GM12878 (cell line): ENCODE measurements at regions not wholly inside any gene's neighbourhood (a gene's known extent, or its start where the extent isn't known, plus 50 kb on each side); places are given as distances from the start of the nearest gene placed in this dataset.

Experiments
- ATAC-seq: fragments of 200-7000 bp; cut with Tn5 transposase; 3 replicates; pipeline ENCODE4 v1.9.1; 2020; ENCODE audit warnings: mild to moderate bottlenecking, moderate library complexity
- BruUV-seq: library from RNA; stranded (reverse); fragments of 400-500 nt; replicated peaks from 2 replicates; lab custom pipeline; 2021; lab: Mats Ljungman, UMichigan
- CTCF ChIA-PET: fragments of 300-600 bp; sonication (Branson Sonifier 250); formaldehyde crosslinking; extraction: SDS; loops from one replicate; lab custom pipeline; 2021; ENCODE audit warnings: inconsistent platforms; lab: Yijun Ruan, JAX
- POLR2A ChIA-PET: fragments of 350-600 bp; formaldehyde crosslinking; extraction: SDS; loops from one replicate; lab custom pipeline; 2021; ENCODE audit warnings: inconsistent platforms; lab: Charles Lee
- RAD21 ChIA-PET: fragments of 300-600 bp; sonication (Branson Sonifier 250); formaldehyde crosslinking; loops from one replicate; lab custom pipeline; 2023; ENCODE audit warnings: antibody characterized with exemption; ENCODE audit not compliant: unreplicated experiment; lab: Charles Lee
- SMC1A ChIA-PET: fragments of 300-600 bp; sonication (Branson Sonifier 250); formaldehyde crosslinking; loops from one replicate; lab custom pipeline; 2023; ENCODE audit not compliant: unreplicated experiment, uncharacterized antibody; lab: Charles Lee
- DNase-seq: peaks from one replicate; pipeline ENCODE4 v3.0.0-alpha.2; 2011; ENCODE audit warnings: low read depth, low spot score
- FAIRE-seq: peaks from 3 replicates; lab custom pipeline; 2011; peaks lifted over from hg19 to GRCh38; lab: Jason Lieb, UNC
- H2AFZ ChIP-seq: 2 replicates; pipeline ENCODE4 v1.6.0; 2011; ENCODE audit warnings: low read depth, low read length, control low read depth; ENCODE audit not compliant: control insufficient read depth
- H3K27ac ChIP-seq: 2 replicates; pipeline ENCODE4 v1.5.1; 2011; ENCODE audit warnings: control low read depth; ENCODE audit not compliant: control insufficient read depth, insufficient read depth
- H3K27me3 ChIP-seq, 2 experiments: replicated peaks in 1 of 2; 2 replicates each; pipeline versions ENCODE4 v1.6.0 to v1.6.1; 2011; ENCODE audit warnings: low read length in 1 of 2; ENCODE audit not compliant: control insufficient read depth in 2 of 2, insufficient read depth in 2 of 2
- H3K36me3 ChIP-seq, 2 experiments: 2 replicates each; pipeline ENCODE4 v1.5.1; 2011; ENCODE audit warnings: low read length in 1 of 2; ENCODE audit not compliant: control insufficient read depth in 2 of 2, insufficient read depth in 2 of 2
- H3K4me1 ChIP-seq: 2 replicates; pipeline ENCODE4 v1.6.1; 2011; ENCODE audit warnings: mild to moderate bottlenecking, low read length, moderate library complexity, mixed read lengths; ENCODE audit not compliant: control insufficient read depth, insufficient read depth
- H3K4me2 ChIP-seq: 2 replicates; pipeline ENCODE4 v1.6.0; 2011; ENCODE audit warnings: control low read depth; ENCODE audit not compliant: control insufficient read depth, insufficient read depth
- H3K4me3 ChIP-seq: fragments of 200-600 bp; sonication (generic); 2 replicates; pipeline ENCODE4 v1.5.1; 2016
- H3K79me2 ChIP-seq: 2 replicates; pipeline ENCODE4 v1.6.0; 2011; ENCODE audit warnings: low read length; ENCODE audit not compliant: control insufficient read depth, insufficient read depth
- H3K9ac ChIP-seq: 2 replicates; pipeline ENCODE4 v1.8.0; 2011; ENCODE audit warnings: low read length, control low read depth, mixed read lengths; ENCODE audit not compliant: control insufficient read depth, insufficient read depth
- H3K9me3 ChIP-seq: replicated peaks from 3 replicates; pipeline ENCODE4 v1.5.1; 2011; ENCODE audit warnings: mild to moderate bottlenecking, low read length; ENCODE audit not compliant: control insufficient read depth, insufficient read depth
- H4K20me1 ChIP-seq: 2 replicates; pipeline ENCODE4 v1.6.0; 2011; ENCODE audit not compliant: control insufficient read depth, insufficient read depth
- ESRRA ChIP-seq: IDR thresholded peaks from 2 replicates; pipeline ENCODE4 v1.6.1; 2012; ENCODE audit warnings: mild to moderate bottlenecking, low read length, improper control_type of control experiment
- GATAD2B ChIP-seq: fragments of 450-650 bp; conservative IDR thresholded peaks from 2 replicates; pipeline ENCODE4 v1.6.1; 2017; ENCODE audit warnings: low read depth, mild to moderate bottlenecking, moderate library complexity
- IKZF1 ChIP-seq: fragments of 450-650 bp; conservative IDR thresholded peaks from 2 replicates; pipeline ENCODE4 v1.6.1; 2017; ENCODE audit warnings: antibody characterized with exemption, mild to moderate bottlenecking
- KLF5 ChIP-seq: fragments of 450-650 bp; IDR thresholded peaks from 2 replicates; pipeline ENCODE4 v1.6.1; 2014; ENCODE audit warnings: mild to moderate bottlenecking; ENCODE audit not compliant: partially characterized antibody
- NFYB ChIP-seq: IDR thresholded peaks from 2 replicates; pipeline ENCODE4 v1.6.1; 2011; ENCODE audit warnings: low read depth, mild to moderate bottlenecking, low read length, improper control_type of control experiment, moderate library complexity; ENCODE audit not compliant: insufficient read depth
- POLR2A ChIP-seq: IDR thresholded peaks from 2 replicates; pipeline ENCODE4 v1.6.1; 2011; ENCODE audit warnings: low read depth, mild to moderate bottlenecking, low read length
- RUNX3 ChIP-seq: IDR thresholded peaks from 2 replicates; pipeline ENCODE4 v1.6.1; 2012; ENCODE audit warnings: low read length, inconsistent platforms
- SUZ12 ChIP-seq: fragments of 200-600 bp; sonication (generic); IDR thresholded peaks from one replicate; pipeline ENCODE4 v1.6.1; 2018; ENCODE audit warnings: antibody characterized with exemption, mild to moderate bottlenecking; ENCODE audit not compliant: unreplicated experiment
- TCF3 ChIP-seq: IDR thresholded peaks from 2 replicates; pipeline ENCODE4 v1.6.1; 2012; ENCODE audit warnings: low read depth, mild to moderate bottlenecking, low read length, borderline replicate concordance; ENCODE audit not compliant: insufficient read depth
- WGBS: methylation state at CpG from one replicate; pipeline ENCODE4 v1.1.6; 2016; ENCODE audit warnings: low lambda C conversion rate; ENCODE audit not compliant: insufficient replicate concordance, insufficient coverage; ENCODE audit errors: missing lambda C conversion rate; 5-methylcytosine and 5-hydroxymethylcytosine counted together
- in situ Hi-C: fragments of 300-500 bp; cut with MboI; formaldehyde crosslinking; loops from 9 replicates; pipeline ENCODE4 v1.14.3; 2018; ENCODE audit warnings: mixed read lengths
- intact Hi-C: fragments of 100-400 bp; cut with micrococcal nuclease; formaldehyde crosslinking; loops from one replicate; pipeline ENCODE4 v1.14.2; 2022; ENCODE audit not compliant: unreplicated experiment
- TF ChIP-seq, protein P1 (sequence below): IDR thresholded peaks from 2 replicates; pipeline ENCODE4 v1.6.1; 2011; ENCODE audit warnings: low read depth, mild to moderate bottlenecking, low read length, moderate library complexity, borderline replicate concordance; ENCODE audit errors: extremely low read depth
- TF ChIP-seq, protein P2 (sequence below): IDR thresholded peaks from 2 replicates; pipeline ENCODE4 v1.6.1; 2012; ENCODE audit warnings: improper control_type of control experiment, low read depth, low read length; ENCODE audit not compliant: insufficient replicate concordance
- TF ChIP-seq, protein P3 (sequence below): IDR thresholded peaks from 2 replicates; pipeline ENCODE4 v1.6.1; 2012; ENCODE audit warnings: low read depth, low read length, improper control_type of control experiment

DNA sequence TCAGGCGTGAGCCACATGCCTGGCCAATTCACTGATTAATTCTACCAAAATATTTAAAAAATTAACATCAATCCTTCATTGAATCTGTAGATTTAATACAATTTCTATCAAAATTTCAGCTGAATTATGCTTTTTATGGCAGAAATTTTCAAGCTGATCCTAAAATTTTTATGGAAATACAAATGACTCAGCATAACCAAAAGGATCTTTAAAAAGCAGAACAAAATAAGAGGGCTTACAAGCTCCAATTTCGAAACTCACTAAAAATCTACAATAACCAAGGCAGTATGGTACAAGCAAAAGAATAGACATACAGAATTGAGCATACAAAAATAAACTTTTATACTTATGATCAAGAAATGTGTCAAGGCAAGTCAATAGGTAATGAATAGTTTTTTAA, 180.4 kb upstream of the CTNNB1 start:
- Histone ChIP-seq H3K27me3 (no peaks in the 10 kb centered on the region), H3K4me3 (no peak overlapping the region), H3K79me2 (no peaks in the 10 kb centered on the region), H4K20me1 (no peaks in the 10 kb centered on the region), H3K36me3 (no peaks in the 10 kb centered on the region)
- WGBS = 41% methylated on average over 2 of the region's 2 CpGs
- in situ Hi-C loops (no loop called here), intact Hi-C loops (no loop called here)
- no peak for FAIRE-seq
- TF ChIP-seq SUZ12 (no peak), NFYB (no peak), GATAD2B (no peak), IKZF1 (no peak)
- TF ChIP-seq, protein P1, sequence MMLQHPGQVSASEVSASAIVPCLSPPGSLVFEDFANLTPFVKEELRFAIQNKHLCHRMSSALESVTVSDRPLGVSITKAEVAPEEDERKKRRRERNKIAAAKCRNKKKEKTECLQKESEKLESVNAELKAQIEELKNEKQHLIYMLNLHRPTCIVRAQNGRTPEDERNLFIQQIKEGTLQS = no peak
- TF ChIP-seq, all 136 proteins: peak for 0
- ChIA-PET RAD21 (no interaction called here), POLR2A (no interaction called here), CTCF (no interaction called here), SMC1A (no interaction called here)
- H3K4me2 ChIP-seq = no peak overlapping the region
- H3K4me1 ChIP-seq = no peaks in the 10 kb centered on the region
- DNase-seq (no peak), ATAC-seq (no peak)
- H3K9me3 ChIP-seq = no peaks in the 10 kb centered on the region
- H3K9ac ChIP-seq = no peak overlapping the region
- H3K27ac ChIP-seq = no peak overlapping the region
- no peak overlapping the region for H2AFZ ChIP-seq
- BruUV-seq = no TSS peak

DNA sequence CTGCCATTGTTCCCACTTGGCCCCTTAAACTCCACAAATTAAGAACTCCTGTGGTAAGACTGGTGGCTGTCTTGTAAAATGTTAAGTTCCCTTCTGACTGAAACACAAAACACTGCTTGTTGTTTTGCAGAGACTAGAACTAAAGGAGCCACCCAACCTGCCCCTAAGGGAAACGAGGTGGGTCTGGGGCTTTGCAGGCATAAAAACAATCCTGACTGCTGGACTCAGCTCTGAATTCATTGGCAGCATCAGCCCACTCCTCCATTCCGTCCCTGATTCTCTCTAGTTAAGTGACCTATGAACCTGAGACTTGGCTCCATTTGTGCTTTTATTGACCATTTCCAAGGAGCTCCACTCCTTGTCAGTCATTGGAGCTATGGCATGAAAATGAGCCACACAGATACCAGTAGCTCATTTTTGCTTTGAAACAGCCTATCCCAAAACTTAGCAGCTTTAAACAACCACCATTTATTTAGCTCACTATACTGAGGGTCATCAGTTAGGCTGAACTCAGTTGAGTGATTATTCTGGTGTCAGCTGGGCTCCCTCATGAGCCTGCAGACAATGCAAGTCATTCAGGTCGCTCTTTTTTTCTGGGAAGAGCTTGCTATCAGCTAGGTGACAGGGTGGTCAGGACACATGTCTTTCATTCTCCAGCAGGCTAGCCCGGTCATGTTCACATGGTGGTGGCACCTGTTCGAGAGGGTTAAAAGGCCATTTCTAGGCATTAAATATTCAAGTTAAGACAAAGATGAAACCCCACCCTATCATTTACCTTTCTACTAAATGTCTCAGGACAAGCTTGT, 175.1 kb upstream of the CTNNB1 start:
- RAD21 ChIA-PET = interaction anchor here (1.0 kb wide), 1 partner anchor 444 kb away, joined by 4 read pairs; no protein-coding TSS in a partner anchor
- no peak for ATAC-seq
- no TSS peak for BruUV-seq
- Histone ChIP-seq H4K20me1 (no peaks in the 10 kb centered on the region), H3K4me3 (no peak overlapping the region), H3K79me2 (no peaks in the 10 kb centered on the region), H2AFZ (no peak overlapping the region), H3K4me1 (no peaks in the 10 kb centered on the region), H3K9me3 (no peaks in the 10 kb centered on the region), H3K4me2 (no peak overlapping the region), H3K27ac (no peak overlapping the region), H3K27me3 (no peaks in the 10 kb centered on the region), H3K9ac (no peak overlapping the region), H3K36me3 (no peaks in the 10 kb centered on the region)
- SMC1A ChIA-PET = no interaction called here
- FAIRE-seq = no peak
- WGBS = 19% methylated on average over 5 of the region's 5 CpGs
- POLR2A ChIA-PET = no interaction called here
- CTCF ChIA-PET = interaction anchor here (1.2 to 1.4 kb wide), 2 partner anchors 10 to 443 kb away, joined by 3 read pairs; no protein-coding TSS in a partner anchor
- DNase-seq = no peak
- in situ Hi-C loops (no loop called here), intact Hi-C loops (no loop called here)
- TF ChIP-seq, protein P2, sequence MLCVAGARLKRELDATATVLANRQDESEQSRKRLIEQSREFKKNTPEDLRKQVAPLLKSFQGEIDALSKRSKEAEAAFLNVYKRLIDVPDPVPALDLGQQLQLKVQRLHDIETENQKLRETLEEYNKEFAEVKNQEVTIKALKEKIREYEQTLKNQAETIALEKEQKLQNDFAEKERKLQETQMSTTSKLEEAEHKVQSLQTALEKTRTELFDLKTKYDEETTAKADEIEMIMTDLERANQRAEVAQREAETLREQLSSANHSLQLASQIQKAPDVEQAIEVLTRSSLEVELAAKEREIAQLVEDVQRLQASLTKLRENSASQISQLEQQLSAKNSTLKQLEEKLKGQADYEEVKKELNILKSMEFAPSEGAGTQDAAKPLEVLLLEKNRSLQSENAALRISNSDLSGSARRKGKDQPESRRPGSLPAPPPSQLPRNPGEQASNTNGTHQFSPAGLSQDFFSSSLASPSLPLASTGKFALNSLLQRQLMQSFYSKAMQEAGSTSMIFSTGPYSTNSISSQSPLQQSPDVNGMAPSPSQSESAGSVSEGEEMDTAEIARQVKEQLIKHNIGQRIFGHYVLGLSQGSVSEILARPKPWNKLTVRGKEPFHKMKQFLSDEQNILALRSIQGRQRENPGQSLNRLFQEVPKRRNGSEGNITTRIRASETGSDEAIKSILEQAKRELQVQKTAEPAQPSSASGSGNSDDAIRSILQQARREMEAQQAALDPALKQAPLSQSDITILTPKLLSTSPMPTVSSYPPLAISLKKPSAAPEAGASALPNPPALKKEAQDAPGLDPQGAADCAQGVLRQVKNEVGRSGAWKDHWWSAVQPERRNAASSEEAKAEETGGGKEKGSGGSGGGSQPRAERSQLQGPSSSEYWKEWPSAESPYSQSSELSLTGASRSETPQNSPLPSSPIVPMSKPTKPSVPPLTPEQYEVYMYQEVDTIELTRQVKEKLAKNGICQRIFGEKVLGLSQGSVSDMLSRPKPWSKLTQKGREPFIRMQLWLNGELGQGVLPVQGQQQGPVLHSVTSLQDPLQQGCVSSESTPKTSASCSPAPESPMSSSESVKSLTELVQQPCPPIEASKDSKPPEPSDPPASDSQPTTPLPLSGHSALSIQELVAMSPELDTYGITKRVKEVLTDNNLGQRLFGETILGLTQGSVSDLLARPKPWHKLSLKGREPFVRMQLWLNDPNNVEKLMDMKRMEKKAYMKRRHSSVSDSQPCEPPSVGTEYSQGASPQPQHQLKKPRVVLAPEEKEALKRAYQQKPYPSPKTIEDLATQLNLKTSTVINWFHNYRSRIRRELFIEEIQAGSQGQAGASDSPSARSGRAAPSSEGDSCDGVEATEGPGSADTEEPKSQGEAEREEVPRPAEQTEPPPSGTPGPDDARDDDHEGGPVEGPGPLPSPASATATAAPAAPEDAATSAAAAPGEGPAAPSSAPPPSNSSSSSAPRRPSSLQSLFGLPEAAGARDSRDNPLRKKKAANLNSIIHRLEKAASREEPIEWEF = no peak
- TF ChIP-seq ESRRA (no peak), POLR2A (no peak), TCF3 (no peak), RUNX3 (no peak), KLF5 (no peak)
- TF ChIP-seq, protein P3, sequence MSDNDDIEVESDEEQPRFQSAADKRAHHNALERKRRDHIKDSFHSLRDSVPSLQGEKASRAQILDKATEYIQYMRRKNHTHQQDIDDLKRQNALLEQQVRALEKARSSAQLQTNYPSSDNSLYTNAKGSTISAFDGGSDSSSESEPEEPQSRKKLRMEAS = no peak
